WTC11 (cell line): ENCODE measurements at regions not wholly inside any gene's neighbourhood (a gene's known extent, or its start where the extent isn't known, plus 50 kb on each side); places are given as distances from the start of the nearest gene placed in this dataset.

Experiments
- ATAC-seq: fragments of 200-7000 bp; cut with Tn5 transposase; 2 replicates; pipeline ENCODE4 v1.10.0; 2021; ENCODE audit warnings: mild to moderate bottlenecking, moderate library complexity
- CTCF ChIA-PET: fragments of 300-600 bp; sonication (Branson Sonifier 250); formaldehyde crosslinking; loops from one replicate; lab custom pipeline; 2021; ENCODE audit warnings: antibody characterized with exemption; lab: Charles Lee
- POLR2A ChIA-PET: fragments of 350-600 bp; sonication (Branson Sonifier 250); formaldehyde crosslinking; loops from one replicate; lab custom pipeline; 2021; ENCODE audit warnings: antibody characterized with exemption; lab: Charles Lee
- DNase-seq: peaks from one replicate; pipeline ENCODE4 v3.0.0; 2021; ENCODE audit warnings: low spot score
- H3K27ac Mint-ChIP-seq: 2 replicates; pipeline ENCODE4 v1.8.0; 2021; ENCODE audit warnings: mixed read lengths
- H3K27me3 Mint-ChIP-seq: 2 replicates; pipeline ENCODE4 v1.8.0; 2021; ENCODE audit warnings: low read depth, mild to moderate bottlenecking, moderate library complexity, mixed read lengths
- H3K36me3 Mint-ChIP-seq: 2 replicates; pipeline ENCODE4 v1.8.0; 2021; ENCODE audit warnings: mixed read lengths
- H3K4me1 Mint-ChIP-seq: 2 replicates; pipeline ENCODE4 v1.8.0; 2022; ENCODE audit warnings: mixed read lengths
- H3K4me3 Mint-ChIP-seq: 2 replicates; pipeline ENCODE4 v1.8.0; 2021; ENCODE audit warnings: mild to moderate bottlenecking, moderate library complexity, mixed read lengths
- H3K9me3 Mint-ChIP-seq: 2 replicates; pipeline ENCODE4 v1.8.0; 2021; ENCODE audit warnings: mixed read lengths
- E2F4 ChIP-seq: sonication (generic); formaldehyde crosslinking; IDR thresholded peaks from 2 replicates; pipeline ENCODE4 v1.8.1; 2022; ENCODE audit warnings: low read depth, mild to moderate bottlenecking, moderate library complexity, missing genetic modification reagents, borderline replicate concordance
- EMX1 ChIP-seq: fragments of 250-450 bp; sonication (Bioruptor Pico); IDR thresholded peaks from 2 replicates; pipeline ENCODE4 v1.8.0; 2021; ENCODE audit warnings: mild to moderate bottlenecking
- FOXJ3 ChIP-seq: sonication (generic); formaldehyde crosslinking; IDR thresholded peaks from 2 replicates; pipeline ENCODE4 v1.9.0; 2021; ENCODE audit warnings: missing genetic modification reagents, mild to moderate bottlenecking, borderline replicate concordance
- FOXK1 ChIP-seq: sonication (generic); formaldehyde crosslinking; IDR thresholded peaks from 2 replicates; pipeline ENCODE4 v1.8.0; 2022; ENCODE audit warnings: mild to moderate bottlenecking, moderate library complexity, missing genetic modification reagents
- HMGA2 ChIP-seq: fragments of 250-450 bp; sonication (Bioruptor Pico); IDR thresholded peaks from 2 replicates; pipeline ENCODE4 v1.4.0; 2021; ENCODE audit warnings: mild to moderate bottlenecking, moderate library complexity
- IRF2 ChIP-seq: sonication (generic); formaldehyde crosslinking; IDR thresholded peaks from 2 replicates; pipeline ENCODE4 v1.8.0; 2022; ENCODE audit warnings: low read depth, missing genetic modification reagents, borderline replicate concordance
- NR1H2 ChIP-seq: sonication (generic); formaldehyde crosslinking; IDR thresholded peaks from 2 replicates; pipeline ENCODE4 v1.9.0; 2021; ENCODE audit warnings: mild to moderate bottlenecking, moderate library complexity, missing genetic modification reagents
- RELA ChIP-seq: sonication (generic); formaldehyde crosslinking; IDR thresholded peaks from 2 replicates; pipeline ENCODE4 v1.8.1; 2022; ENCODE audit warnings: missing genetic modification reagents, mild to moderate bottlenecking, borderline replicate concordance
- SMAD4 ChIP-seq: sonication (generic); formaldehyde crosslinking; IDR thresholded peaks from 2 replicates; pipeline ENCODE4 v1.8.0; 2022; ENCODE audit warnings: mild to moderate bottlenecking, missing genetic modification reagents
- SP1 ChIP-seq: sonication (generic); formaldehyde crosslinking; conservative IDR thresholded peaks from 2 replicates; pipeline ENCODE4 v1.8.1; 2022; ENCODE audit warnings: missing genetic modification reagents
- USF1 ChIP-seq: sonication (generic); formaldehyde crosslinking; IDR thresholded peaks from 2 replicates; pipeline ENCODE4 v1.8.0; 2022; ENCODE audit warnings: mild to moderate bottlenecking, missing genetic modification reagents
- USF2 ChIP-seq: sonication (generic); formaldehyde crosslinking; IDR thresholded peaks from 2 replicates; pipeline ENCODE4 v1.8.1; 2023; ENCODE audit warnings: mild to moderate bottlenecking, missing genetic modification reagents, moderate library complexity
- ZNF138 ChIP-seq: sonication (generic); formaldehyde crosslinking; conservative IDR thresholded peaks from 2 replicates; pipeline ENCODE4 v1.8.1; 2022; ENCODE audit warnings: mild to moderate bottlenecking, moderate library complexity, missing genetic modification reagents
- ZNF281 ChIP-seq: sonication (generic); formaldehyde crosslinking; IDR thresholded peaks from 2 replicates; pipeline ENCODE4 v1.8.0; 2023; ENCODE audit warnings: mild to moderate bottlenecking, missing genetic modification reagents
- ZNF512 ChIP-seq: sonication (generic); formaldehyde crosslinking; IDR thresholded peaks from 2 replicates; pipeline ENCODE4 v1.8.1; 2022; ENCODE audit warnings: missing genetic modification reagents, borderline replicate concordance
- TF ChIP-seq, protein P1 (sequence below): fragments of 250-450 bp; sonication (Bioruptor Pico); IDR thresholded peaks from 2 replicates; pipeline ENCODE4 v1.8.0; 2021; ENCODE audit warnings: mild to moderate bottlenecking
- TF ChIP-seq, protein P2 (sequence below): sonication (generic); formaldehyde crosslinking; IDR thresholded peaks from 2 replicates; pipeline ENCODE4 v1.8.1; 2023; ENCODE audit warnings: mild to moderate bottlenecking, missing genetic modification reagents
- TF ChIP-seq, protein P3 (sequence below): sonication (generic); formaldehyde crosslinking; IDR thresholded peaks from 2 replicates; pipeline ENCODE4 v1.8.0; 2023; ENCODE audit warnings: missing genetic modification reagents

DNA sequence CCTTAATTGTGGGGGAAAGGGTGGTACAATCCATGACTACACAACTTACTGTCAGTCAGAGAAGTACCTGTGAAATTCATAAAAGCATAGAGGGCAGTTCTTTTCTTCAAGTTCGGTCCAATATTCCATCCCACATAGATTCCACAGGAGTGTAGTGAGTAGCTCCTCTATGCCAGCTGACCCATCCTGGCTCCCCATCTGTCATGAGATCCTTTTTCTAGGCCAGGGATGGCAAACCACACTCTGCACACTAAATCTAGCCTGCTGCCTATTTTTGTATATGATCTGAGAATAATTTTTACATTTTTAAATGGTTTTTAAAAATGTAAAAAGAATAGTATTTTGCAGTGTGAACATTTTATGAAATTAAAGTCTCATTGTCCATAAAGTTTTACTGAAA, 107.0 kb upstream of the TSPAN2 start:
- no peak for TF ChIP-seq USF1
- TF ChIP-seq, protein P1, sequence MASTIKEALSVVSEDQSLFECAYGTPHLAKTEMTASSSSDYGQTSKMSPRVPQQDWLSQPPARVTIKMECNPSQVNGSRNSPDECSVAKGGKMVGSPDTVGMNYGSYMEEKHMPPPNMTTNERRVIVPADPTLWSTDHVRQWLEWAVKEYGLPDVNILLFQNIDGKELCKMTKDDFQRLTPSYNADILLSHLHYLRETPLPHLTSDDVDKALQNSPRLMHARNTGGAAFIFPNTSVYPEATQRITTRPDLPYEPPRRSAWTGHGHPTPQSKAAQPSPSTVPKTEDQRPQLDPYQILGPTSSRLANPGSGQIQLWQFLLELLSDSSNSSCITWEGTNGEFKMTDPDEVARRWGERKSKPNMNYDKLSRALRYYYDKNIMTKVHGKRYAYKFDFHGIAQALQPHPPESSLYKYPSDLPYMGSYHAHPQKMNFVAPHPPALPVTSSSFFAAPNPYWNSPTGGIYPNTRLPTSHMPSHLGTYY (CRISPR knock-in tag): no peak
- TF ChIP-seq, all 79 proteins: peak for 0
- Mint-ChIP-seq H3K27me3 (no peaks in the 10 kb centered on the region; the same call in 1 of the 2 replicates), H3K4me1 (peaks cover 7% of the 10 kb centered on the region)

DNA sequence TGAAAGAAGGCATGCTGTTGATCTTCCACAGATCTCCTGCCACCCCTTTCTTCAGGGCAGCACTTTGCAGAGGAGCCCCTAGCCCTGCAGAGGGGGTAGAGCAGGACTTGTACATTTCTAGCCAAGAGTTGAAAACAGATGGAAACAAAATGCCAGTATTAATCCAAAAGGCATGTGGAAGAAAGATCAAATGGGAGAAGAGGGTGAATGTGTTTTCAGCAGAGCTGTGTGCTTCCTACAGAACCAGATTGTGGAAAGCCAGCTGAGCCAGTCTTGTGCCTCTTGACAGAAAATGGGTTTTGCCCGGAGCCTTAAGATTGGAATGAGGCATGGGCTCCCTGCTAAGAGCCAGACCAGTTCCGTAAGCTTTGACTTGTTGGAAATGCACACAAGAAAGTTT, 105.2 kb upstream of the TSPAN2 start:
- H3K36me3 Mint-ChIP-seq: no peaks in the 10 kb centered on the region
- H3K4me3 Mint-ChIP-seq: no peak overlapping the region
- no peaks in the 10 kb centered on the region for H3K9me3 Mint-ChIP-seq
- H3K4me1 Mint-ChIP-seq: peaks cover 7% of the 10 kb centered on the region
- H3K27me3 Mint-ChIP-seq: no peaks in the 10 kb centered on the region; the same call in 1 of the 2 replicates
- no peak overlapping the region for H3K27ac Mint-ChIP-seq
- ChIA-PET POLR2A (no interaction called here), CTCF (no interaction called here)
- ATAC-seq (no peak), DNase-seq (no peak)
- TF ChIP-seq, protein P2, sequence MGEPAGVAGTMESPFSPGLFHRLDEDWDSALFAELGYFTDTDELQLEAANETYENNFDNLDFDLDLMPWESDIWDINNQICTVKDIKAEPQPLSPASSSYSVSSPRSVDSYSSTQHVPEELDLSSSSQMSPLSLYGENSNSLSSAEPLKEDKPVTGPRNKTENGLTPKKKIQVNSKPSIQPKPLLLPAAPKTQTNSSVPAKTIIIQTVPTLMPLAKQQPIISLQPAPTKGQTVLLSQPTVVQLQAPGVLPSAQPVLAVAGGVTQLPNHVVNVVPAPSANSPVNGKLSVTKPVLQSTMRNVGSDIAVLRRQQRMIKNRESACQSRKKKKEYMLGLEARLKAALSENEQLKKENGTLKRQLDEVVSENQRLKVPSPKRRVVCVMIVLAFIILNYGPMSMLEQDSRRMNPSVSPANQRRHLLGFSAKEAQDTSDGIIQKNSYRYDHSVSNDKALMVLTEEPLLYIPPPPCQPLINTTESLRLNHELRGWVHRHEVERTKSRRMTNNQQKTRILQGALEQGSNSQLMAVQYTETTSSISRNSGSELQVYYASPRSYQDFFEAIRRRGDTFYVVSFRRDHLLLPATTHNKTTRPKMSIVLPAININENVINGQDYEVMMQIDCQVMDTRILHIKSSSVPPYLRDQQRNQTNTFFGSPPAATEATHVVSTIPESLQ (CRISPR knock-in tag): no peak
- TF ChIP-seq ZNF512 (CRISPR knock-in tag): no peak
- TF ChIP-seq EMX1 (CRISPR knock-in tag): no peak
- no peak for TF ChIP-seq FOXK1 (CRISPR knock-in tag)
- TF ChIP-seq IRF2 (CRISPR knock-in tag): no peak
- no peak for TF ChIP-seq NR1H2 (CRISPR knock-in tag)
- TF ChIP-seq FOXJ3 (CRISPR knock-in tag): no peak
- no peak for TF ChIP-seq E2F4
- no peak for TF ChIP-seq HMGA2 (CRISPR knock-in tag)
- no peak for TF ChIP-seq ZNF138 (CRISPR knock-in tag)
- no peak for TF ChIP-seq SP1 (CRISPR knock-in tag)
- TF ChIP-seq SMAD4 (CRISPR knock-in tag): no peak
- TF ChIP-seq, all 79 proteins: peak for 0

More for the DNA sequence above, 107.0 kb upstream of the TSPAN2 start:
- no peak for DNase-seq
- Mint-ChIP-seq H3K4me3 (no peak overlapping the region), H3K9me3 (no peaks in the 10 kb centered on the region), H3K36me3 (no peaks in the 10 kb centered on the region), H3K27ac (no peak overlapping the region)
- no peak for ATAC-seq
- POLR2A ChIA-PET: no interaction called here
- CTCF ChIA-PET: no interaction called here

GRCh38 chr1:115193046-115193828, 103.9 kb upstream of the TSPAN2 start:
- H3K9me3 Mint-ChIP-seq: no peaks in the 10 kb centered on the region
- TF ChIP-seq ZNF281 (CRISPR knock-in tag): no peak
- TF ChIP-seq, protein P3, sequence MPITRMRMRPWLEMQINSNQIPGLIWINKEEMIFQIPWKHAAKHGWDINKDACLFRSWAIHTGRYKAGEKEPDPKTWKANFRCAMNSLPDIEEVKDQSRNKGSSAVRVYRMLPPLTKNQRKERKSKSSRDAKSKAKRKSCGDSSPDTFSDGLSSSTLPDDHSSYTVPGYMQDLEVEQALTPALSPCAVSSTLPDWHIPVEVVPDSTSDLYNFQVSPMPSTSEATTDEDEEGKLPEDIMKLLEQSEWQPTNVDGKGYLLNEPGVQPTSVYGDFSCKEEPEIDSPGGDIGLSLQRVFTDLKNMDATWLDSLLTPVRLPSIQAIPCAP: no peak
- no peak for TF ChIP-seq NR1H2 (CRISPR knock-in tag)
- no peak for TF ChIP-seq RELA (CRISPR knock-in tag)
- TF ChIP-seq USF2 (CRISPR knock-in tag): no peak

More at GRCh38 chr1:115193046-115193828, 103.9 kb upstream of the TSPAN2 start:
- DNase-seq (no peak), ATAC-seq (no peak)
- Mint-ChIP-seq H3K27me3 (no peaks in the 10 kb centered on the region; the same call in 1 of the 2 replicates), H3K27ac (no peak overlapping the region), H3K36me3 (no peaks in the 10 kb centered on the region), H3K4me1 (peaks cover 13% of the 10 kb centered on the region), H3K4me3 (no peak overlapping the region)
- CTCF ChIA-PET: no interaction called here
- POLR2A ChIA-PET: no interaction called here
